Stimulated activated CD4-positive, alpha-beta T cell treated with anti-CD3 and anti-CD28 coated beads, Interleukin-15, amount 100 ng/mL, for 1 hour (primary cell): ENCODE measurements at regions not wholly inside any gene's neighbourhood (a gene's known extent, or its start where the extent isn't known, plus 50 kb on each side); places are given as distances from the start of the nearest gene placed in this dataset.
"Not testable (repeated sequence)": the region's sequence is repeated elsewhere in the genome, so short reads cannot be mapped to it uniquely, and the experiment has no call there.

Source experiments
- DNase-seq, 2 donors: peaks; one replicate each; pipeline ENCODE4 v3.0.0-alpha.2; 2020; ENCODE audit warnings: low read depth in 1 of 2, low spot score in 1 of 2

GRCh38 chr16:86245895-86246294 lies 264.4 kb upstream of the FOXF1 start:
- no peak for DNase-seq

- DNase-seq, result no peak
Observed at GRCh38 chr16:86248310-86248905, 261.9 kb upstream of the FOXF1 start.

GRCh38 chr16:86249631-86250030 lies 260.7 kb upstream of the FOXF1 start:
- DNase-seq, result no peak

GRCh38 chr16:86251682-86252081 lies 258.6 kb upstream of the FOXF1 start:
- no peak for DNase-seq

GRCh38 chr16:86252596-86252995 lies 257.7 kb upstream of the FOXF1 start:
- no peak for DNase-seq

GRCh38 chr16:86255966-86256365 lies 254.4 kb upstream of the FOXF1 start:
- no peak for DNase-seq

- no peak for DNase-seq
Observed at GRCh38 chr16:86256995-86257394, 253.3 kb upstream of the FOXF1 start.

GRCh38 chr16:86257546-86257945 lies 252.8 kb upstream of the FOXF1 start:
- DNase-seq, result no peak

- DNase-seq, result no peak
Observed at GRCh38 chr16:86258713-86259112, 251.6 kb upstream of the FOXF1 start.

GRCh38 chr16:86259499-86259898 lies 250.8 kb upstream of the FOXF1 start:
- DNase-seq, result no peak

GRCh38 chr16:86261379-86261778 lies 248.9 kb upstream of the FOXF1 start:
- no peak for DNase-seq

GRCh38 chr16:86267657-86268056 lies 242.7 kb upstream of the FOXF1 start:
- DNase-seq, result not testable (repeated sequence)

- no peak for DNase-seq
Observed at GRCh38 chr16:86270696-86271095, 239.6 kb upstream of the FOXF1 start.

- no peak for DNase-seq
Observed at GRCh38 chr16:86272744-86273143, 237.6 kb upstream of the FOXF1 start.

- no peak for DNase-seq
Observed at GRCh38 chr16:86277221-86277620, 233.1 kb upstream of the FOXF1 start.

GRCh38 chr16:86277859-86278258 lies 232.5 kb upstream of the FOXF1 start:
- not testable (repeated sequence) for DNase-seq

- no peak for DNase-seq
Observed at GRCh38 chr16:86281421-86281820, 228.9 kb upstream of the FOXF1 start.

GRCh38 chr16:86283944-86284343 lies 226.4 kb upstream of the FOXF1 start:
- DNase-seq, result no peak

GRCh38 chr16:86285421-86285820 lies 224.9 kb upstream of the FOXF1 start:
- DNase-seq, result no peak

GRCh38 chr16:86285938-86286921 lies 224.1 kb upstream of the FOXF1 start:
- no peak for DNase-seq

GRCh38 chr16:86286991-86287663 lies 223.2 kb upstream of the FOXF1 start:
- DNase-seq, result no peak

- no peak for DNase-seq
Observed at GRCh38 chr16:86287664-86288201, 222.6 kb upstream of the FOXF1 start.
